ENCODE measurements at regions not wholly inside any gene's neighbourhood (a gene's known extent, or its start where the extent isn't known, plus 50 kb on each side); places are given as distances from the start of the nearest gene placed in this dataset.

GRCh38 chr5:135229679-135230132 lies 169.3 kb downstream of the MACROH2A1 start:
- Histone ChIP-seq H3K27me3 (ENCODE audit: control insufficient read depth, extremely low read depth, insufficient read depth, low read length) (no peaks in the 10 kb centered on the region), H3K4me2 (ENCODE audit: control insufficient read depth, extremely low read depth, insufficient read depth, low read depth, low read length) (no peak overlapping the region), H3K9me3 (ENCODE audit: control insufficient read depth, low read depth, low read length) (no peaks in the 10 kb centered on the region), H2AFZ (ENCODE audit: control insufficient read depth, low read length) (no peak overlapping the region), H3K4me3 (ENCODE audit: control insufficient read depth in 2 of 3, extremely low read depth in 1 of 3, insufficient read depth in 2 of 3, low read depth in 1 of 3, low read length in 3 of 3) (no peak overlapping the region), H3K79me2 (ENCODE audit: control insufficient read depth, insufficient read depth, low read length) (no peaks in the 10 kb centered on the region), H4K20me1 (ENCODE audit: control insufficient read depth, extremely low read depth, insufficient read depth, low read length) (no peaks in the 10 kb centered on the region), H3K27ac (ENCODE audit: control insufficient read depth, insufficient read depth, low read length) (no peak overlapping the region), H3K4me1 (ENCODE audit: control insufficient read depth, extremely low read depth, insufficient read depth, low read length) (peaks cover 4% of the 10 kb centered on the region), H3K36me3 (ENCODE audit: control insufficient read depth in 2 of 2, extremely low read depth in 1 of 2, insufficient read depth in 2 of 2, low read length in 2 of 2) (no peaks in the 10 kb centered on the region), H3K9me1 (ENCODE audit: control insufficient read depth, extremely low read depth, insufficient read depth, low read length) (no peaks in the 10 kb centered on the region), H3K9ac (ENCODE audit: control insufficient read depth, extremely low read depth, insufficient read depth, low read length) (no peak overlapping the region)
- no peak for DNase-seq (ENCODE audit: low read depth, low spot score)
- TF ChIP-seq CTCF (optimal IDR thresholded peaks at IDR 0.05 in 1 of 3, IDR thresholded peaks at IDR 0.05 in 1 of 3, conservative IDR thresholded peaks at IDR 0.05 in 1 of 3; ENCODE audit: extremely low read depth in 1 of 3, insufficient read depth in 2 of 3, low read length in 3 of 3): no peak
- no peak for FAIRE-seq
- dilution Hi-C loops (cut with MboI; ENCODE audit: extremely low pct_ligation_motif_present, low sequenced_read_pairs): no loop called here

- Histone ChIP-seq H3K9ac (ENCODE audit: control insufficient read depth, extremely low read depth, insufficient read depth, low read length) (no peak overlapping the region), H3K79me2 (ENCODE audit: control insufficient read depth, insufficient read depth, low read length) (no peaks in the 10 kb centered on the region), H4K20me1 (ENCODE audit: control insufficient read depth, extremely low read depth, insufficient read depth, low read length) (no peaks in the 10 kb centered on the region), H3K9me1 (ENCODE audit: control insufficient read depth, extremely low read depth, insufficient read depth, low read length) (no peaks in the 10 kb centered on the region), H3K36me3 (ENCODE audit: control insufficient read depth in 2 of 2, extremely low read depth in 1 of 2, insufficient read depth in 2 of 2, low read length in 2 of 2) (no peaks in the 10 kb centered on the region), H3K27me3 (ENCODE audit: control insufficient read depth, extremely low read depth, insufficient read depth, low read length) (no peaks in the 10 kb centered on the region), H2AFZ (ENCODE audit: control insufficient read depth, low read length) (no peak overlapping the region), H3K27ac (ENCODE audit: control insufficient read depth, insufficient read depth, low read length) (no peak overlapping the region), H3K9me3 (ENCODE audit: control insufficient read depth, low read depth, low read length) (no peaks in the 10 kb centered on the region), H3K4me1 (ENCODE audit: control insufficient read depth, extremely low read depth, insufficient read depth, low read length) (peaks cover 4% of the 10 kb centered on the region), H3K4me2 (ENCODE audit: control insufficient read depth, extremely low read depth, insufficient read depth, low read depth, low read length) (no peak overlapping the region), H3K4me3 (ENCODE audit: control insufficient read depth in 2 of 3, extremely low read depth in 1 of 3, insufficient read depth in 2 of 3, low read depth in 1 of 3, low read length in 3 of 3) (no peak overlapping the region)
- no peak for TF ChIP-seq CTCF (optimal IDR thresholded peaks at IDR 0.05 in 1 of 3, IDR thresholded peaks at IDR 0.05 in 1 of 3, conservative IDR thresholded peaks at IDR 0.05 in 1 of 3; ENCODE audit: extremely low read depth in 1 of 3, insufficient read depth in 2 of 3, low read length in 3 of 3)
- TF ChIP-seq EZH2 (IDR thresholded peaks at IDR 0.05; ENCODE audit: low read length): no peak
- FAIRE-seq (no peak), DNase-seq (ENCODE audit: low read depth, low spot score) (no peak)
- dilution Hi-C loops (cut with MboI; ENCODE audit: extremely low pct_ligation_motif_present, low sequenced_read_pairs): no loop called here
These were observed 169.9 kb downstream of the MACROH2A1 start for GRCh38 chr5:135229122-135229521.
